GM12865 (cell line): ENCODE measurements at regions not wholly inside any gene's neighbourhood (a gene's known extent, or its start where the extent isn't known, plus 50 kb on each side); places are given as distances from the start of the nearest gene placed in this dataset.

ENCODE experiments used
- DNase-seq: peaks from one replicate; pipeline ENCODE4 v3.0.0; 2010; ENCODE audit warnings: low read depth
- H3K4me3 ChIP-seq: 2 replicates; pipeline ENCODE4 v1.5.1; 2011; ENCODE audit warnings: mild to moderate bottlenecking, low read depth, low read length, control low read depth
- CTCF ChIP-seq: IDR thresholded peaks from 2 replicates; pipeline ENCODE4 v1.5.1; 2011; ENCODE audit warnings: low read length, control low read depth, low read depth, inconsistent platforms; ENCODE audit not compliant: insufficient read depth; ENCODE audit errors: missing control alignments

- H3K4me3 ChIP-seq: no peak overlapping the region
- no peak for DNase-seq
- TF ChIP-seq CTCF: no peak
These were observed 174.2 kb upstream of the PLEKHG7 start for GRCh38 chr12:92528586-92528985.

GRCh38 chr12:92528097-92528496 lies 174.7 kb upstream of the PLEKHG7 start:
- DNase-seq: no peak
- TF ChIP-seq CTCF: no peak
- no peak overlapping the region for H3K4me3 ChIP-seq

GRCh38 chr12:92524489-92524888 lies 178.3 kb upstream of the PLEKHG7 start:
- no peak for DNase-seq
- TF ChIP-seq CTCF: no peak
- no peak overlapping the region for H3K4me3 ChIP-seq

GRCh38 chr12:92520511-92520910 lies 182.3 kb upstream of the PLEKHG7 start:
- TF ChIP-seq CTCF: no peak
- no peak for DNase-seq
- no peak overlapping the region for H3K4me3 ChIP-seq

- no peak overlapping the region for H3K4me3 ChIP-seq
- no peak for DNase-seq
- no peak for TF ChIP-seq CTCF
These were observed 183.5 kb upstream of the PLEKHG7 start for GRCh38 chr12:92519284-92519683.

- H3K4me3 ChIP-seq: no peak overlapping the region
- DNase-seq: no peak
These were observed 184.7 kb upstream of the PLEKHG7 start for GRCh38 chr12:92518071-92518470.

GRCh38 chr12:92516277-92516600 lies 186.6 kb upstream of the PLEKHG7 start:
- no peak overlapping the region for H3K4me3 ChIP-seq
- no peak for TF ChIP-seq CTCF
- DNase-seq: no peak

More at GRCh38 chr12:92518071-92518470, 184.7 kb upstream of the PLEKHG7 start:
- no peak for TF ChIP-seq CTCF
